ENCODE measurements at regions not wholly inside any gene's neighbourhood (a gene's known extent, or its start where the extent isn't known, plus 50 kb on each side); places are given as distances from the start of the nearest gene placed in this dataset.

DNA sequence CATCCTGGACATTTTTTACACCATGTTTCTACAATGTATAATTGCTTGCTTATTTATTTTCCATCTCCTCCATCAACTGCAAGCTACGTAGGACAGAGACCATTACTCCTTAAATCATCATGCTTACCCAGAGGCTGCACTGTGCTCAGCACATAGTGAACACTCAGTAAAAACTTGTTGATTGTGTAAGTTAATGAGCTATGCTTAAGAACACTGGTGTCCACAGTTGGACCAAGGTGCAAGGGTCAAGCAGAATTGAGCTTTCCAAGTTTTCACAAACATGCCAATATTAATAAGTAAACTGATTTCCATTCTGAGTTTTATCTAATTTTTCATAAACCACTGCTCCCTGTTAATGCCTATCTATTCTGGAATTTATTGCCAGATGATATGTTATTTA, 464.2 kb upstream of the TCF4 start:
- peaks cover 13% of the 10 kb centered on the region; the same call in 1 of the 2 replicates for H3K9me3 ChIP-seq (ENCODE audit: insufficient read depth, low read length)
- no peaks in the 10 kb centered on the region for H3K27me3 ChIP-seq (ENCODE audit: low read length)
- no peak overlapping the region for H2AFZ ChIP-seq (ENCODE audit: low read depth, low read length, severe bottlenecking)
- no peak overlapping the region for H3K4me2 ChIP-seq (ENCODE audit: low read depth, low read length, poor library complexity, severe bottlenecking)
- no peak overlapping the region for H3K27ac ChIP-seq (ENCODE audit: low read depth, low read length)
- no peaks in the 10 kb centered on the region for H3K79me2 ChIP-seq (ENCODE audit: insufficient read depth, low read length)
- no peaks in the 10 kb centered on the region for H4K20me1 ChIP-seq (ENCODE audit: low read depth, low read length)
- TF ChIP-seq EZH2phosphoT487 (conservative IDR thresholded peaks at IDR 0.05; ENCODE audit: low read length) = no peak
- no peak for TF ChIP-seq CTCF (IDR thresholded peaks at IDR 0.05; ENCODE audit: insufficient read depth, low read length, poor library complexity, severe bottlenecking)
- H3K9ac ChIP-seq (ENCODE audit: low read length) = no peak overlapping the region
- no peak overlapping the region for H3K4me3 ChIP-seq (ENCODE audit: insufficient read depth, low read length, poor library complexity, severe bottlenecking)
- H3K36me3 ChIP-seq (ENCODE audit: low read length) = no peaks in the 10 kb centered on the region
- no peaks in the 10 kb centered on the region for H3K9me2 ChIP-seq (replicated peaks; ENCODE audit: insufficient read depth, low read length)
- H3F3A ChIP-seq (ENCODE audit: insufficient read depth) = no peaks in the 10 kb centered on the region

- no peak overlapping the region for H3K27ac ChIP-seq (ENCODE audit: low read depth, low read length)
Observed at GRCh38 chr18:56044239-56044638, 456.2 kb upstream of the TCF4 start.

GRCh38 chr18:56043641-56044061, 455.7 kb upstream of the TCF4 start:
- Histone ChIP-seq H3K27ac (ENCODE audit: low read depth, low read length) (no peak overlapping the region), H3K4me2 (ENCODE audit: low read depth, low read length, poor library complexity, severe bottlenecking) (no peak overlapping the region), H3K36me3 (ENCODE audit: low read length) (no peaks in the 10 kb centered on the region), H4K20me1 (ENCODE audit: low read depth, low read length) (no peaks in the 10 kb centered on the region), H3K9me2 (replicated peaks; ENCODE audit: insufficient read depth, low read length) (no peaks in the 10 kb centered on the region), H3K9ac (ENCODE audit: low read length) (no peak overlapping the region), H3K79me2 (ENCODE audit: insufficient read depth, low read length) (no peaks in the 10 kb centered on the region), H3K4me3 (ENCODE audit: insufficient read depth, low read length, poor library complexity, severe bottlenecking) (no peak overlapping the region), H3K27me3 (ENCODE audit: low read length) (no peaks in the 10 kb centered on the region), H3K9me3 (ENCODE audit: insufficient read depth, low read length) (peaks cover 10% of the 10 kb centered on the region; the same call in 1 of the 2 replicates), H2AFZ (ENCODE audit: low read depth, low read length, severe bottlenecking) (no peak overlapping the region), H3F3A (ENCODE audit: insufficient read depth) (no peaks in the 10 kb centered on the region)
- TF ChIP-seq CTCF (IDR thresholded peaks at IDR 0.05; ENCODE audit: insufficient read depth, low read length, poor library complexity, severe bottlenecking) (no peak), EZH2phosphoT487 (conservative IDR thresholded peaks at IDR 0.05; ENCODE audit: low read length) (no peak)

More at GRCh38 chr18:56044239-56044638, 456.2 kb upstream of the TCF4 start:
- Histone ChIP-seq H3K36me3 (ENCODE audit: low read length) (no peaks in the 10 kb centered on the region), H3F3A (ENCODE audit: insufficient read depth) (no peaks in the 10 kb centered on the region), H3K27me3 (ENCODE audit: low read length) (no peaks in the 10 kb centered on the region), H3K4me2 (ENCODE audit: low read depth, low read length, poor library complexity, severe bottlenecking) (no peak overlapping the region), H3K9ac (ENCODE audit: low read length) (no peak overlapping the region), H4K20me1 (ENCODE audit: low read depth, low read length) (no peaks in the 10 kb centered on the region), H3K9me2 (replicated peaks; ENCODE audit: insufficient read depth, low read length) (no peaks in the 10 kb centered on the region), H3K79me2 (ENCODE audit: insufficient read depth, low read length) (no peaks in the 10 kb centered on the region), H3K9me3 (ENCODE audit: insufficient read depth, low read length) (peaks cover 13% of the 10 kb centered on the region; the same call in 1 of the 2 replicates), H3K4me3 (ENCODE audit: insufficient read depth, low read length, poor library complexity, severe bottlenecking) (no peak overlapping the region), H2AFZ (ENCODE audit: low read depth, low read length, severe bottlenecking) (no peak overlapping the region)
- TF ChIP-seq EZH2phosphoT487 (conservative IDR thresholded peaks at IDR 0.05; ENCODE audit: low read length) (no peak), CTCF (IDR thresholded peaks at IDR 0.05; ENCODE audit: insufficient read depth, low read length, poor library complexity, severe bottlenecking) (no peak)

Data from SU-DHL-6 (cell line).